Neural progenitor cell (in vitro differentiated cells): ENCODE measurements at regions not wholly inside any gene's neighbourhood (a gene's known extent, or its start where the extent isn't known, plus 50 kb on each side); places are given as distances from the start of the nearest gene placed in this dataset.

Experiments
- DNase-seq: peaks from one replicate; pipeline ENCODE4 v3.0.0-alpha.2; 2016; ENCODE audit warnings: low spot score
- H2AFZ ChIP-seq: fragments of 200-600 bp; sonication (generic); replicated peaks from 2 replicates; pipeline ENCODE4 v1.6.1; 2016; ENCODE audit warnings: antibody characterized with exemption
- H3F3A ChIP-seq: fragments of 200-600 bp; sonication (generic); 2 replicates; pipeline ENCODE4 v1.6.1; 2016; ENCODE audit warnings: antibody characterized with exemption, low read depth
- H3K27ac ChIP-seq: fragments of 200-600 bp; sonication (generic); 2 replicates; pipeline ENCODE4 v1.5.1; 2016; ENCODE audit warnings: mild to moderate bottlenecking
- H3K27me3 ChIP-seq: fragments of 200-600 bp; sonication (generic); 2 replicates; pipeline ENCODE4 v1.6.1; 2016; ENCODE audit warnings: mild to moderate bottlenecking, moderate library complexity
- H3K36me3 ChIP-seq: fragments of 200-600 bp; sonication (generic); 2 replicates; pipeline ENCODE4 v1.5.1; 2016
- H3K4me1 ChIP-seq: fragments of 200-600 bp; sonication (generic); 2 replicates; pipeline ENCODE4 v1.6.1; 2016; ENCODE audit warnings: mixed run types
- H3K4me2 ChIP-seq: fragments of 200-600 bp; sonication (generic); 2 replicates; pipeline ENCODE4 v1.6.1; 2016
- H3K4me3 ChIP-seq: fragments of 200-600 bp; sonication (generic); 2 replicates; pipeline ENCODE4 v1.5.1; 2016
- H3K79me2 ChIP-seq: fragments of 200-600 bp; sonication (generic); 2 replicates; pipeline ENCODE4 v1.6.1; 2016; ENCODE audit warnings: low read depth
- H3K9ac ChIP-seq: fragments of 200-600 bp; sonication (generic); 2 replicates; pipeline ENCODE4 v1.6.1; 2016
- H3K9me3 ChIP-seq: fragments of 200-600 bp; sonication (generic); 2 replicates; pipeline ENCODE4 v1.5.1; 2016; ENCODE audit warnings: low read depth
- H4K20me1 ChIP-seq: fragments of 200-600 bp; sonication (generic); 2 replicates; pipeline ENCODE4 v1.6.1; 2016; ENCODE audit warnings: low read depth
- H3K27ac Mint-ChIP-seq: 3 replicates; pipeline ENCODE4 v1.8.0; 2021; ENCODE audit warnings: mixed read lengths
- H3K27me3 Mint-ChIP-seq: 2 replicates; pipeline ENCODE4 v1.8.0; 2022; ENCODE audit warnings: low read depth, mild to moderate bottlenecking, inconsistent platforms, moderate library complexity, mixed read lengths; ENCODE audit not compliant: insufficient read depth
- H3K36me3 Mint-ChIP-seq: 3 replicates; pipeline ENCODE4 v1.8.0; 2021; ENCODE audit warnings: mixed read lengths
- H3K4me1 Mint-ChIP-seq: 3 replicates; pipeline ENCODE4 v1.8.0; 2021; ENCODE audit warnings: mixed read lengths
- H3K4me3 Mint-ChIP-seq: 3 replicates; pipeline ENCODE4 v1.8.0; 2021; ENCODE audit warnings: mild to moderate bottlenecking, moderate library complexity, mixed read lengths
- H3K9me3 Mint-ChIP-seq: 3 replicates; pipeline ENCODE4 v1.8.0; 2020; ENCODE audit warnings: mixed read lengths
- EZH2 ChIP-seq: fragments of 200-600 bp; sonication (generic); IDR thresholded peaks from 2 replicates; pipeline ENCODE4 v1.6.1; 2017; ENCODE audit warnings: antibody characterized with exemption, mild to moderate bottlenecking, moderate library complexity
- EZH2phosphoT487 ChIP-seq: fragments of 200-600 bp; sonication (generic); IDR thresholded peaks from 2 replicates; pipeline ENCODE4 v1.6.1; 2017; ENCODE audit warnings: antibody characterized with exemption
- TF ChIP-seq, protein P1 (sequence below): fragments of 200-600 bp; sonication (generic); IDR thresholded peaks from 2 replicates; pipeline ENCODE4 v1.5.1; 2017; ENCODE audit warnings: antibody characterized with exemption, mild to moderate bottlenecking

DNA sequence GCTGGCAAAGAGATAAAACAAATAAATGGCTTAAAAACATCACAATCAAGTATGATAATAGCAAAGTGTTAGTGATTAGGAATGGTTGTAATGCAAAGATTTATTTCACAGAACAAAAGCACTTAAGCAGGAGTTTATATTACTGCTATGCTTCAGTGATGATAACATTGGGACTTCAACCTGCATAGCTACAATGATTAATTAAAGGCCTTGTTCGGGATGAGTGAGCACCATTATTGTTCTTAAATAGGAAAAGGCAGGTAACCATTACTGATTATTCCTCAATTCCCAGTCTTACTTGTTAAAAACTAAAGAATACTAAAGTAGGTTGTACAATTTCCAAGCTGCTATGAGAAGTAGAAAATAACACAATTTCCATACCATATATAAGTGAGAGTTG is 1247.5 kb upstream of the CDH8 start:
- no peaks in the 10 kb centered on the region for H3K4me1 ChIP-seq
- no peak overlapping the region for H3K4me3 ChIP-seq
- no peaks in the 10 kb centered on the region for H3K27me3 ChIP-seq
- DNase-seq, result no peak
- H3K27ac ChIP-seq, result no peak overlapping the region
- H4K20me1 ChIP-seq, result no peaks in the 10 kb centered on the region
- H3K79me2 ChIP-seq, result no peaks in the 10 kb centered on the region
- no peaks in the 10 kb centered on the region for H3K9me3 ChIP-seq
- Mint-ChIP-seq H3K27me3 (no peaks in the 10 kb centered on the region), H3K4me1 (no peaks in the 10 kb centered on the region), H3K27ac (no peak overlapping the region), H3K9me3 (no peaks in the 10 kb centered on the region), H3K4me3 (no peak overlapping the region), H3K36me3 (no peaks in the 10 kb centered on the region)
- no peaks in the 10 kb centered on the region for H3F3A ChIP-seq
- TF ChIP-seq, protein P1, sequence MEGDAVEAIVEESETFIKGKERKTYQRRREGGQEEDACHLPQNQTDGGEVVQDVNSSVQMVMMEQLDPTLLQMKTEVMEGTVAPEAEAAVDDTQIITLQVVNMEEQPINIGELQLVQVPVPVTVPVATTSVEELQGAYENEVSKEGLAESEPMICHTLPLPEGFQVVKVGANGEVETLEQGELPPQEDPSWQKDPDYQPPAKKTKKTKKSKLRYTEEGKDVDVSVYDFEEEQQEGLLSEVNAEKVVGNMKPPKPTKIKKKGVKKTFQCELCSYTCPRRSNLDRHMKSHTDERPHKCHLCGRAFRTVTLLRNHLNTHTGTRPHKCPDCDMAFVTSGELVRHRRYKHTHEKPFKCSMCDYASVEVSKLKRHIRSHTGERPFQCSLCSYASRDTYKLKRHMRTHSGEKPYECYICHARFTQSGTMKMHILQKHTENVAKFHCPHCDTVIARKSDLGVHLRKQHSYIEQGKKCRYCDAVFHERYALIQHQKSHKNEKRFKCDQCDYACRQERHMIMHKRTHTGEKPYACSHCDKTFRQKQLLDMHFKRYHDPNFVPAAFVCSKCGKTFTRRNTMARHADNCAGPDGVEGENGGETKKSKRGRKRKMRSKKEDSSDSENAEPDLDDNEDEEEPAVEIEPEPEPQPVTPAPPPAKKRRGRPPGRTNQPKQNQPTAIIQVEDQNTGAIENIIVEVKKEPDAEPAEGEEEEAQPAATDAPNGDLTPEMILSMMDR, result no peak
- TF ChIP-seq EZH2phosphoT487, result no peak
- TF ChIP-seq EZH2, result no peak
- H3K9ac ChIP-seq, result no peak overlapping the region
- no peak overlapping the region for H2AFZ ChIP-seq
- H3K36me3 ChIP-seq, result no peaks in the 10 kb centered on the region
- no peak overlapping the region for H3K4me2 ChIP-seq

DNA sequence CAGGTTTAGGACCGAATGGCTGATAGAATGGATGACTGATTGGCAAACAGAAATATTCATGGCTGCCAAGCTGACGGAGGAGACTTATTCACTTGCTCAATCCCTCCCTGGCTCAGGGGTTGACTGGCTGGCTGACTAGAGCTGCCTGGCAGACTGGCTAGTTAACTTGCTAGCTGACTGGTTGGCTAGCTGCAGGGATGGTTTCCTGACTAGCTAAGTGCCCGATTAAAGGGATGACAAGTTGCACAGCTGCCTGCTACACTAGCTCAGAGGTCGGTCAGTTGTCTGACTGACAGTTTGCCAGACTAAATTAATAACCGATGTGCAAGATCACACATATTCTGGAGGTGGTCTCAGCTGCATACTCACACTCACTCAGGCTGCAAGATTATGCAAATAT is 1208.4 kb upstream of the CDH8 start:
- Histone ChIP-seq H3K9ac (no peak overlapping the region), H2AFZ (no peak overlapping the region), H3F3A (no peaks in the 10 kb centered on the region), H3K4me3 (no peak overlapping the region), H3K27ac (no peak overlapping the region), H3K4me2 (no peak overlapping the region), H3K79me2 (no peaks in the 10 kb centered on the region), H3K27me3 (no peaks in the 10 kb centered on the region), H3K9me3 (no peaks in the 10 kb centered on the region), H3K36me3 (peaks cover 3% of the 10 kb centered on the region), H3K4me1 (no peaks in the 10 kb centered on the region), H4K20me1 (no peaks in the 10 kb centered on the region)
- no peak overlapping the region for H3K27ac Mint-ChIP-seq
- H3K36me3 Mint-ChIP-seq, result no peaks in the 10 kb centered on the region
- H3K4me1 Mint-ChIP-seq, result no peaks in the 10 kb centered on the region
- DNase-seq, result no peak
- H3K27me3 Mint-ChIP-seq, result no peaks in the 10 kb centered on the region
- H3K9me3 Mint-ChIP-seq, result peaks cover 8% of the 10 kb centered on the region
- H3K4me3 Mint-ChIP-seq, result no peak overlapping the region
- TF ChIP-seq EZH2phosphoT487 (no peak), EZH2 (no peak)
- TF ChIP-seq, protein P1, result no peak

DNA sequence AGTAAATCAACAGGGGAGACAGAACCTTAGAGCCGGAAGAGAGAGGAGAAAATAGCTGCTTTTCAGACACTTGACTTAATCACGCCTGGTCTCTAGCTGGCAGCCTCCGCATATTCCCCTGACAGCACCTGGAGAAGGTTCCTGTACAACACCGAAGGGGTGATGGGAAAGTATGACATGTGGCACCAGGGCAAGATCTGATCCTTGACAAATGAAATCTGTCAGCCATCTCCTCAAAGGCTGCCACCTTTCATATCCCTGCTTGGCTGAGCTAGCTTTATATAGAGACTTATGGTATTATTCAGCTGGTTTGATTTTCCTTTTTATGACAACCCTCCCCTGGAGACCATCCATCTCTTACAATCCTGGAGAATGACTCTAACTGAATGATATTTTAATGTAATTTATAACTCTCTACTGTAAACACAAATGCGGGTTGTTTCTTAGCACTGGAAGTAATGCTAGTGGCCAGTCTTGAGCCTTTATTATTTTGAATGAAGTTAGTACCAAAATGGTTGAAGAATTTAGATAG is 1205.3 kb upstream of the CDH8 start:
- no peak overlapping the region for H3K4me3 Mint-ChIP-seq
- no peaks in the 10 kb centered on the region for H4K20me1 ChIP-seq
- H3K9me3 Mint-ChIP-seq, result no peaks in the 10 kb centered on the region
- no peak overlapping the region for H2AFZ ChIP-seq
- no peaks in the 10 kb centered on the region for H3K4me1 Mint-ChIP-seq
- no peaks in the 10 kb centered on the region for H3K36me3 Mint-ChIP-seq
- no peak overlapping the region for H3K4me2 ChIP-seq
- H3K4me1 ChIP-seq, result no peaks in the 10 kb centered on the region
- no peaks in the 10 kb centered on the region for H3K36me3 ChIP-seq
- H3K9me3 ChIP-seq, result no peaks in the 10 kb centered on the region
- no peak overlapping the region for H3K27ac Mint-ChIP-seq
- no peak overlapping the region for H3K9ac ChIP-seq
- DNase-seq, result no peak
- H3K27ac ChIP-seq, result no peak overlapping the region
- TF ChIP-seq, protein P1, result no peak
- TF ChIP-seq EZH2phosphoT487, result no peak
- TF ChIP-seq EZH2, result no peak
- no peaks in the 10 kb centered on the region for H3K27me3 ChIP-seq
- H3K79me2 ChIP-seq, result no peaks in the 10 kb centered on the region
- no peaks in the 10 kb centered on the region for H3K27me3 Mint-ChIP-seq
- H3F3A ChIP-seq, result no peaks in the 10 kb centered on the region
- no peak overlapping the region for H3K4me3 ChIP-seq
